ENCODE measurements at regions not wholly inside any gene's neighbourhood (a gene's known extent, or its start where the extent isn't known, plus 50 kb on each side); places are given as distances from the start of the nearest gene placed in this dataset.

DNA sequence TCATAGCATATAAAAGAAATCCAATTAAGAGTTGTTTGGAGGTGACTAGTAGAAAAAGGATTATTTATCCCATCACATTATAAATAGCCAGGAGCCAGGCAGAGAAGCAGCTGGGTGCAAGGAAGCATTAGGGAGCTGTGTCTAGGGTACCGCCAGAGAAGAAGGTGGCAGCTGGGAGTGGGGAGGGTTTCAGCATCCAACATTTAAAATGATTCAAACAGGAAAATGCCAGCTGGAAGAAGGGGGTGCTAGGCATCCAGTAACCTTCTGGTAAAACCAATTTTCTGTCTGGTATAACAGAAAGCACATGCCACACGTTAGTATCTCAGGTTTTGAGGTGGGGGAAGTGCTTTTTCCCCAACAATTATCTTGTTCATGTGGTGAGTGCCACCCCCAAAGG is 452.4 kb downstream of the ZEB2 start:
- DNase-seq, result no peak

DNA sequence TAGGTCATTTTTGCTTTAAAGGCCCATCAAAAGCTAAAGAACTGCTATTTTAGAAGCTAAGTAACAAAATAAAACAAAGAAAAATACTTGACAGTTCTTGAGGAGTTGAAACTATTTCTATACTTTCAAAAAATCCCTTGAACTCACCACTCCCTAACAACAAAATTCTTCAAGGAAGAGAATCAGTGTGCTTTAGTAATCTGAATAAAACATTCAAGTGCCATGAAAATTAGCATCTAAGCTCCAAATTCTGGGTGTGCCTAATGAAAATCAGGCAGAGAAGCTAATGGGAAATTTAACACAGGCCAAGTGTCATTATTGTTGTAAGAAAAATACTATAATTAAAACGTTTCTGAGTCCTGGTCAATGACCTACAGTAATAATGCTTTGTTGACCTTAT is 456.3 kb downstream of the ZEB2 start:
- no peak for DNase-seq

DNA sequence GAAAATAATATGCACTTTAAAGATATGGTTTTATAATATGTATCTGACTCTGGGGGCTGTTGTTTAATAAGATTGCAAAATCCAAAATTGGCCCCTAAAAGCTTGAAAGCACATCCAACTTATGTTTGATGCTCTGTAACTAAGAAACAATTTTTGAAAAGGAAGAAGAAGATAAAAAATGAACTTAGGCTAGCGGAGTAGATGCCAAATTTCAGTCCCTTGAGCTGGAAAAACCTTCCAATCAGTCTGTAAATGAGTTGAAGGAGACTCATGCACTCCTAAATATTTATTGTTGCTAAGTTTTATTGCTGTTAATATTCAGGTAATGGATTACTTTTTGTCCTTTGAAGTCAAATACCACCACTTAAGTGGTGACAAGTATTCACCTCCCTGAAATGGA is 465.0 kb downstream of the ZEB2 start:
- no peak for DNase-seq

DNA sequence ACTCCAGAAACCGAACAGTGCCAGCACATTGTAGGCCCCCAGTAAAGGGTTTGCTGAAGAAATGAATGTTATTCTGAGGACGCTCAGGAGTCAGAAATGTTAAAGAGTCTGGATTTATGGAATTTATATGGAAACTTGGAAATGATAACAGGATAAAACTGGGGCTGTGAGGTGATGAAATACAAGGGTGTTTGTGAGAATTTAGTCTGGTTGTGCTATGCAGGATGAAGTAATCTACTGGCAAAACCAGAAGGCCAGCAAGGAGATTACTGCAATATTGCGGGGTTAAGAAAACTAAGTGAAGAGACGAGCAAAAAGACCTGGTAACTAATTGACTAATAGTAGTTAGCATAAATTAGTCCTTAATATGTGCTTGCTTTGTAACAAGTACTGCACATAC is 467.8 kb downstream of the ZEB2 start:
- no peak for DNase-seq

DNA sequence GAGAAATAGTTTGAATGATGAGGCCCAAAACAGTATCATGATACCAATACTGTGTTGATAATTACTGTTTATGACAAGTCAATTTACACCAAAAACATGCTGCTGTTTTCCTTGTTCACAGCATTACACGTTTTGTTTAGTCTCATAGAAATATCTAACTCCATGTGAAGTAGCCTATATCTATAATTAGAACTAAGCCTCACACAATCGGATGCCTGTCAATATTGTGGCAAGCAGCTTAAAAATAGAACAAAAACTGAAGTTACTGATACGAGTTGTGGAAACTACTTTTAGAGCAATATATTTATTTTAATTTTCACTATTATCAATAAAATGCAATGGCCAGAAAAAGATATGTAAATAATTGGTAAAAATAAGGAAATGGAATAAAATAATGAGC is 470.8 kb downstream of the ZEB2 start:
- DNase-seq, result no peak

DNA sequence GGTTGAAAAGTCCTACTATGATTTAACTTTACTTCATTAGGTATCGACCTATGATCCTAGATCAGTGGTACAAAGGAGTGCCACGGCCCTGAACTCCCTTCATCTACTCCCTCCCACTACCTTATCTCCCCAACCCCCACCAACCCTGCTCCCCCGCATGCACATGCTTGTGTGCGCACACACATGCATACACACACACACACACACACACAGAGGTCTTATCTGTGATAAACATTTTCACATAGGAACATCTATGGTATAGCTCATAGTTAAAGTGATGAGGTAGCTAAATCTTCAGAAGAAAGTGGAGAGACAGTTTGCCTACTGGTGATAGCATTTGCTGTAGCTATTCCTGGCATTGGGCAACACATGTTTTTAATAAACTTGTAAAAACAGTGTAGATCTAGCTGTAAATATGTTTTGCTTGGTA is 471.3 kb downstream of the ZEB2 start:
- no peak for DNase-seq

DNA sequence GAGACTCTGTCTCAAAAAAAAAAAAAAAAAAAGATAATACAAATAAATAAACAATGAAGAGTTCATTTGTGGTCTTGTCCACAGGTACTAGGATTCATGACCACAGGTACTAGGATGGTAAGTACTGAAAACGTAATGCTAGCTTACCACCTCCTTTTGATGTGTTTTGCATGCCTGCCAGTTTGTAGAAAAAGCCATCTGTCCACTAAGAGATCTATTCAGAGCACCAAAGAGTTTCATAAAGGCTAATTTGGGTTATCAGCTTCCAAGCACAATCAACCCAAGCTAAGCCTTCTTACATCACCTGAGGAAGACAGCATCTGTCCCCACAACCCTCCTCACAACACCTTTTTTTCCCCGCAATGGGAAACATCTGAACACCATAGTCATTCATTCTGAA is 477.2 kb downstream of the ZEB2 start:
- DNase-seq, result no peak

DNA sequence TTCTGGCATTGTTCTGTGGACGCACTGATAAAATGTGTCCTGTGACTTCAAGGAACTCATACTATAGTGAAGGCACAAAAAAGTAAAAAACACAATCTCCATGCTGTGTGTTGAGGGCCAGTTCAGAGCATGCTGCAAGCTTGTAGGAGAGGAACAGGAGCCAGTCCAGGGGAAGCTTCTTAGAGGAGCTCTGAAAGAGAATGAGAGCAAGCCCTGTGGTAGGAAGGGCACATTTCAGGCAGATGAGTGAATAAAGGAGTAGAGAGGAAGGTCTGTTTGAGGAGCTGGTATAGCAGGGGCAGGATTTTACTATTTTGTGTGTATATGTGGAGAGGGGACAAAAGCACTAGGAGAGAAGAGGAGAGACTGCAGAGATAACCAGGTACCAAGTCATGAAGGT is 478.3 kb downstream of the ZEB2 start:
- DNase-seq, result no peak

DNA sequence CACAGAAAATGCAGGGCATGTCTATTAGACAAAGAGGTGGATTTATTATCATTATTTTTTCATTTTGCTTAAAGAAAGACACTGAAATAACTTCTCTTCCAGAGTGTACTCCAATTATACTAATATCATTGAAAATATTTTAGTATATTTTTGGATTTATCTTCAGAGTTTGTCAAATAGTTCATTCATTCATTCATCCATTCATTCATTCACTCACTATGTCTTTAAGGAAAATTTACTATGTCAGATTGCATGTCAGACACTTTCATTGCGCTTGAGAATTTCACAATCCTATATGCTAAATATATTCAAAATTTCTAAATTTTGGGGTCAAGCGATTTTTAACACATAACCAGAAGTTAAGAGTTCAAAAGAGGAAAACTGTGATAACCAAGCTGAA is 479.1 kb downstream of the ZEB2 start:
- DNase-seq, result no peak

DNA sequence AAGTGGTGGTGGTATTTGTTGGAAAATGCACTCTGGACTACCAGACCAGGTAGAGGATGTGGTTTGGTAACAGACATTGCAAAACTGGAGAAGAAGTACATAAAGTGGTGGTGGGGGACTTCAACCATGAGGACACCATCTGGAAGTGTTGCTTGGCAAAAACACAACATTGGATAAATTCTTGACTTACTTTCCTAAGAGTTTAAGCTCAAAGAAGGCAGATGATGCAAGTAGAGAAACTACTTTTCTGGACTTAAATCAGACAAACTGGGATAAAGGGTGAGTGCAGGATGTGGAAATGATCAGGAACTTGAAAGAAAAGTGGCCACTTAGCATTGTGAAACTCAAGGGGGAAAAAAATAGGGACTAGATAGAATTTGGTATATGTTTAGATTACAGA is 487.4 kb downstream of the ZEB2 start:
- no peak for DNase-seq

DNA sequence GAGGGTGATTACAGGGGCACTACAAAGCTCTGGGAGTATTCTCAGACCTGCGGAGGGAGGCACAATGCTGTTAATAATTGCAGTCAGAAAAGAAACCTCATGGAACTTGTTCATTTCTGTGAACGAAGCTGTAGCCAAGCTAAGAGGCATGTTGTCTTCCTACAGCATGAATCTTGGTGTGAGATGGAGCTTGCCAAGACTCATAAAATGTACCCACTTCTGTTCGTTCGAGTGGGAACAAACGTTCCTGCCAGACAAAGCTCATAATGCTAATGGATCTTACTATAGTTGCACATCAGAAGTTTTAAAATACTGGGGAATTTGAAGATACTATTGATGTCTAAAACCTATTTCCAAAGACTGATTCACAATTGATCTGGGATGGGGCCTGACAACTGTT is 489.1 kb downstream of the ZEB2 start:
- DNase-seq, result no peak

DNA sequence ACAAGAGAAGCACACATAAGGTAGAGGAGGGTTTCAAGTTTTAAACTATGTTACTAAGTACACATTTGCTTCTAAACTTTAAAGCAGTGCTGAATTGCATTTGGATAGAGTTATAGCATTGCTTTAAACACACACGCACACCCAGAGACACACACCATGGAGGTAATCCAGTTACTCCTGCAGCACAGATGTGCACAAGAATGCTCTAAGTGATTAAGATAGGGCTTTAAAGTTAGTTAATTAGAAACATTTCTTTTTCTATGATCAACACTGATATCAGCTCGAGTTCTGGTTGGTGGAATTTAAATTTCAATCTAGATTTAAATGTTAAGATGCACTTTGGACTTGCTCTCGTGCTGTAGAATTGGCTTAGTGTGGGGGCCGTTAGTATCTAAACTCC is 492.3 kb downstream of the ZEB2 start:
- no peak for DNase-seq

DNA sequence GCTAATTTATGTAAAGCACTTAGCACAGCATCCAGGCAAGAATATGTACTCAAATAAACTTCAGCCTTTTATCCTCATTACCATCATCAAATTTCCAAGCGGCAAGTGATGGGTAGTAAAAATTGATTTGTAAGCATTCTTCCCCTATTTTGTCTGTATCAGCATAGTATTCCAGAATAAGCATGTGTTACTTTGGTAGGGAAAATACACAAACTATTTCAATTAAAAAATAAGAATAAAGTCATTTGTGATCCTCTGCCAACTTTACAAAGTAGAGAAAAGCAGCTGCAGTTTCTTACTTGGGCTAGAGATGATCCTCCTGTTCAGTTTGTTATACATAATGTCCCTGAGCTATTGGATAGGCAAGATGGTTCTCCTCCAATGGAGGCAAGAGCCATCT is 493.2 kb downstream of the ZEB2 start:
- no peak for DNase-seq

DNA sequence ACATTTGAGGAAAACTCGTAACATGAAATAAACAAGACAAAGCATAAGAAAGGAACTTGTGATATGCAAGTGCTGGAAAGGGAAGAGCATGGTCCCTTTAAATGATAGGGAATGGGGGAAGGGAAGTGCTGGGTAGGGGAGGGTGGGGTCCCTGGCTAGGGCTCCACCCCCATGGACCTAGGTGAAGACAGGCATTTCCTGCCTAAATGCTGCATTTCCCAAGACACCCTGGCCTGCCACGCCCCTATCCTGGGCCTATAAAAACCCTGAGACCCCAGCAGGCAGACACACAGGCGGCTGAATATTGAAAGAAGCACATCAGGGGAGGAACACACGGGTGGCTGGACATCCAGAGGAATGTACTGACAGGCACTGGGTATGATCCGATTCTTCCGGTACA is 499.9 kb downstream of the ZEB2 start:
- no peak for DNase-seq

DNA sequence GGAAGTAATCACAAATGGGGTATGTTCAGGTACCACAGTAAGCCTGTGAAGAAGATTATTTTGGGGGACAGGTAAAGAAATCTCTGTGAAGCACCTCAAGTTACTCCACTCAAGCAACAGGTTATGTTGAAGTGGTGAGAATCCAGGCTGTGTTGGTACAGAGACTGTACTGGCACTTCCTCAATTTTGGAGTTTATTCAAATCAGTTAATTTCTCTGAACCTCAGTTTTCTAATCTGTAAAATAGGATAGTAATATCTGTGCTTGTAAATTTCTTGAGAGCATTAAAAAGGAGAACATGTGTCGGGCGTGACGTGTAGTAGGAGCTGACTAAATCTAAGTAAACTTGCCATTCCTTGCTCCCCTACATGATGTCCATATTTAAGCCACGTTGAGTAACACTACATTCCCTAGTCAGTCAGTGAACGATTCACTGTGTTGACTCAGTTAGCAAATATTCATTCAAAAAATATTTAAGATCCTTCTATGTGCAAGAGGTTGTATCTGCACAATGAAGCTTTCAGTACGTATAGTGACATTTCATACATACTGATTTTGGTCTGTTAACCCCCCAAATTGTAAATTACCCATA is 504.2 kb downstream of the ZEB2 start:
- DNase-seq, result no peak

DNA sequence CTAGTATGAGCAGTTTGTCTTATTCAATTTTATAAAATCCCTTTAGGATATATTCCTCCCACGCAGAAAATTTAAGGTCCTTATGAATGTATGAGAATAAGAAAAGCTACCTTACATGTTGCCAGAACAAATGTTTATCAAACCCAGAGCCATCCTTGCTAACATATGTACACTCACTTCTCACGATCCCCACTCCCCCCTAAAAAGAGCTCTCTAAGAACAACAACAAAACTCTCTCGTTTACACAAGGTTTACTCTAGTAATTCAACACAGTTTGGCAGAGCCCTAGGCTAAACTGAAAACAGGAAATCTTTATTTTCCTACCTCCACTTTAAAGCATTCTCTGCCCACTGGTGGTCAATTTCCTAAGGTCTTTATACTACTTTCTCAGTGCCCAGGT is 504.9 kb downstream of the ZEB2 start:
- no peak for DNase-seq

DNA sequence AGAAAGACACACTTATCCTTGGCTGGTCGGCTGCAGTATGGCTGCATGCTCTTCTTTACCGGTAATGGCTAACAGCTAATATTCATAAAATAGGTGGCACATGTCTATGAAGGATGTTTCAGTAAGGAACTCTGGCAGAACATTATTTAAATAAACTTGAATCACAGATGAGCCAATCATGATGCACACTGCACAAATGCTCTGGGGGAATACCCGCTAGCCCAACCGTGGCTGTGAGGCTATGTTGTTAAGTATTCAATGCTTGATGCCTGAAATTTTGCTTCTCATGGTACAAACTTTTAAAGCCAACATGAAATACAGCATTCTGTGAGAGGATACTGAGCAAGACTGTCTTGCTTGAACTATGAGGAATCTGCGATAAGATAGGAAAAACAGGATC is 505.8 kb downstream of the ZEB2 start:
- DNase-seq, result no peak

DNA sequence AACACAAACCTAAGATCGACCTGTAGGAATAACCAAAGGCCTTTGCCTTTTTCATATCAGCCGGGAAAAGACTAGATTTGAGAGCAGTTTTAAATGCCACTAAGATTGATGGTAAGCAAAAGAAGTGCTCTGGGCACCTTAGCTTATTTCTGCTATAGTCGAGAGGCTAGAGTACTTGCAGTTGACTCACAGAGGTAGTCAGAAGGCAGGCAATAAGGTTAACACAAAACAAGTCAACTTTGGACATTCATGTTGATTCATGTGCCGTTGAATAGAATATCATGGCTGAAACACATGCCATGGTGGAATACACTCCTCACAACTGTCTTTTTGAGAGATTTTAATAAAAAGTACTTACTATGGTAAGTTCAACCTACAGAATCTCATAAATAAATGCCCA is 507.6 kb downstream of the ZEB2 start:
- DNase-seq, result no peak

DNA sequence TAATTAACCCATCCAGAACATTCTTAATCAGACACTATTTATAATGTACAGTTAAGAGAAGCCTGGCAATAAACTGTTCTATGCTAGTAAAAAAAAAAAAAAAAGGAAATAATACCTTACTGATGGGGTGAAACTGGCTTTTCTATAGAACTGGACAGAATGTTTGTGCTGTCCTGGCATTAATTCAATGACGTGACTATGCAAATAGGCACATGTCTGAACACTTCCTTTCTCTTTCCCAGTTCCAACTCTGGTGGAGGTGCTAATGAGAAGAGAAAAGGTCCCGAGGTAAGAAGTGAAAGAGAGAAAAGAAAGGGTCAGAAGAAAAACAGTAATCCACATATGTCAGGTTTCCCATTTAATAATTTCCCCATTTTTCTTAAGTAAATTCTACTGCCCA is 508.4 kb downstream of the ZEB2 start:
- no peak for DNase-seq

DNA sequence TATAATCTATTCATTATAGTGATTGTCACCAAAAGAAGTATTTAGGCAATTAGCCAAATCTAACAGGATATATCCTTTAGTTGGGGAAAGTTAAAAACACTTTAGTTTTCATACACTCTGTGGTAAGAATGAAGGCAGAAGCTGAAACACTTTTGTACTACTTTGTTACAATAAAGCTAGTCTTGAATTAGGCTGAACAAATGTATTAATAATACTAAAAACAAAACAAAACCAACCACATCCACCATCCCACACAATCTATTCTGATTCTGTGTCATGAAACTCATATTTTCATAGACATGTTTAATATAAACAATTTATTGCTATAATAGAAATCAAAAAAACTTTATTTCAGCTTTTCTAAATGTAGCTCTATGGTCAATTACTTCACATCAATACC is 508.8 kb downstream of the ZEB2 start:
- DNase-seq, result no peak

DNA sequence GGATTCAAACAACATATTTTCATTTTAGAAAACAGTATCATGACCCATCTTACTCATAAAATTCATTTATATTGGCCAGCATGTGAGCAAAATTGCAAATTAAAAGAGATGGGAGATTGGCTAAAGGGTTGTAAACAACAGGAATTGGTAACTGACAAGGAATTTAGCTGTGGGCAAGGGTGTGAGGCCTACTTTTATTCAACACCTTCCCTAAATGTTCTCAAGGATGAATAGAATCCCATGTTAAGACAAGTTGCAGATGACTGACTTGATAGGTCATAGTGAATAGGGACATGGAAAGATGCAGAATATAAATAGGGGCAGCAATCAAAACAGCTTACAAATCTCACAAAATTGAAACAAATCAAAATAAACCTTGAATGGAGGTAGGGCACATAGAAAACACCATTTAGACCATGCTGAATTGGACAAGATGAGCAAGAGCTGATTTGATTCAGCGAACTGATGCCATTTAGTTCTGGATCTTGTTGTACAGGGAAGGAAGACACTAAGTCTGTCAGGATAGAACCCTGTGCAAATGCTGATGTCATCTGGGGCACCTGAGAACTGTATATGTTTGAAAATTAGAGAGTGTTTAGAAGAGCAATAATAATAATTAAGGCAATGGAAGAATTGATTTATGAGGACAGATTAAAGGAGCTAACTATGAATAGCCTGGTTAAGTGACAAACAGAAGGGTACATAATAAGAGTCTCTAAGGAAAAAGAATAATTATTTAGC is 509.7 kb downstream of the ZEB2 start:
- no peak for DNase-seq

DNA sequence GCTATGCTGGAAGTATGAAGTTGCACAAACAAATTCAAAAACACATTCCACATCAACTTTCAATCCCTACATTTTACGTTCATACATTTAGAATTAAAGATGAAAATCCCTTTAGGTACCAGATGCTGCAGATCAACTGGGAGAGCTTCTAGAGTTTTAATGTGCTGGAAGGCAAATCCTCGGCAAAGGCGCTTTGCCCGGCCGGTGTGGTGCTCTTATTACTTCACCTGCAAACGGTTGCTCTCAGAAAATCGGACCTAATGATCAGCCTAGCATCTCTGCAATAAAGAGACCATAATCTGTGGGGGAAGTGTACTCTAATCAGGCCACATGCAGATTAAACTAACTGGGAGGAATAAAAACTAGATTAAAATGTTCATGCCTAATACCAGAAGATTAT is 513.8 kb downstream of the ZEB2 start:
- no peak for DNase-seq

DNA sequence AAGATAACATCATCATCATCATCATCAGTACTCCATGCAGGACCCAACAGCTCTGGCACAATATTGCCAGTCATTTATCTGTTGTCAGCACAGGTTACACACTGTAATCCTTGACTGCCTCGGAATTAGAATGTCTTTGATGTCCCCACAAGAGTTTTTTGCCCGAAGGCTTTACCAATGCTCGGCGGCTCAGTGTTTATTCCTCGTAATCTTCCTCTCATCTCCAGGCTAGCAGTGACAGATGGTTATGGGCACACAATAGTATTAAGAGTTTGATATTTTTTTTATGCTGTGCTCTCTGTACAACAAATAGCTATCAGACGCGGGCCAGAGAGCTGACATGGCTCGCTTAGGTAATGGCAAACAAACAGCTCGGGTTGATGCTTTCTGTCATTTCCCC is 515.2 kb downstream of the ZEB2 start:
- DNase-seq, result no peak

DNA sequence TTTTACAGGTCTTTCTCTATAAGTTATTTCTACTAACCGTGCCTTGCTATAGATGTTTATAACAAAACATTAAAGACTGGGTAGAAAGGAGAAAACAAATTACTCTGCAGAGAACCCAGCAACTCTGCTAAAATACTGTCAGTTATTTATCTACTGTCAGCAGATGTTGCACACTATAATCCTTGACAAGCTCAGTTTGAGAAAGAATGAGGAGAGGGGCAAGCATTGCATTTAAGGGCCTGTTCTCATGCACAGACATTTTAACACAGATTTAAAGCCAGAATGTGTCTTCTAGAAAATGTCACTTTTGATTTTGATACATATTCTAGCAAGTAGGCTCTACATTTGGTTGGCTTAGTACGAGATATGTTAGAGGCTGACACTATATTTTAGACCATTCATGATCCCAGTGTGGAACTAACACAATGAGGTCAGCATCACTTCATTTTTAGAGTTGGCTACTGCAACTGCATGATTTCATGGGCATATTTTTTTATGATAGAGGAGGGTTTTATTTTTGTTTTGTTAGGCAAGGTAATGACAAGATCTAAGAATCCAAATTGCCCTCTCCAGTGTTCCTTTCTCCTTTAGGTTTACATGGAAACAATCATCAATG is 516.4 kb downstream of the ZEB2 start:
- DNase-seq, result no peak

DNA sequence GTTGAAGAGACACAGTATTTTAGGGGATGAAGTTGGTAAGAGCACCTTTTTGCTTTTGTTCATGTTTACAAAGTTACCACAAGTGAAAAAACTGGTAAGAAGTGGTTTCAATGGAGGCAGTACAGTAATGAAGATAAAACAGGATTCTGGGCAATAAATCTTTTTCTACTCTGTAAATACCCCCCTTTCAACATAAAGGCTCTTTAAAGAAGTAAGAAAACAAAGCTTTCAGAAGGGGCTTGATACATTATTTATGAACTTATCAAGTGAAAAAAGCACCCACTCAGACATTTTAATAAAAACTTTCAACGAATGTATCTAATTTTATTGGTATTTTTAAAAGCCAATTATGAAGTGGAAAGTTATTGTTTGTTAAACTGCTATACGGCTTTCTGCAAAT is 522.9 kb downstream of the ZEB2 start:
- no peak for DNase-seq
